HepG2 (cell line): ENCODE measurements at regions not wholly inside any gene's neighbourhood (a gene's known extent, or its start where the extent isn't known, plus 50 kb on each side); places are given as distances from the start of the nearest gene placed in this dataset.

ENCODE experiments used
- RBM22 ChIP-seq: fragments of 200-400 bp; formaldehyde crosslinking; optimal IDR thresholded peaks from 2 replicates; pipeline ENCODE3; 2017; ENCODE audit warnings: mild to moderate bottlenecking, low read length, moderate library complexity
- TCF7L2 ChIP-seq: IDR thresholded peaks from 2 replicates; pipeline ENCODE4 v1.6.1; 2011; ENCODE audit warnings: mild to moderate bottlenecking, low read depth, low read length, moderate library complexity

DNA sequence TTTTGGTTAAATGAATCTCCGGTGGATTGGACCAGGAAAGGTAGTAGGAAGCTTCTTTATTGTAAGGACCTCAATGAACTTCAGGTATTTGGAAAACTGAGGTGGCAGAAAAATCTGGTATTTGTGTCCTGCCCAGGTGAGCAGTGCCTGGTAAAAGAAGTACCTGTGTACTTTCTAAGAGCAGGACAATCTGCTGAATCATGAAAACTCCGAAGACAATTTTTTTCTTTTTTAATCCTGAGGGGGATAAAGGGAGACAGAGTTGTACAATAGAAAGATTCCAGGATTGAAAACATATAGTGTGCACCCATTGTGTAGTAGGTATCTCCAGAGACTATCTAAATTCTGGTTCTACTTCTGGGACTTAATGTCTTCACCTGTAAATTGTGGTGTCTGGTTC, 191.8 kb upstream of the SPOPL start:
- no peak for TF ChIP-seq TCF7L2
- no peak for TF ChIP-seq RBM22
